Hepatocyte (in vitro differentiated cells): ENCODE measurements at regions not wholly inside any gene's neighbourhood (a gene's known extent, or its start where the extent isn't known, plus 50 kb on each side); places are given as distances from the start of the nearest gene placed in this dataset.

Experiments used
- EZH2 ChIP-seq: fragments of 200-600 bp; sonication (generic); IDR thresholded peaks from 2 replicates; pipeline ENCODE4 v1.6.1; 2016; ENCODE audit warnings: antibody characterized with exemption, mild to moderate bottlenecking, borderline replicate concordance
- EZH2phosphoT487 ChIP-seq: fragments of 200-600 bp; sonication (generic); IDR thresholded peaks from one replicate; pipeline ENCODE4 v1.6.1; 2018; ENCODE audit warnings: antibody characterized with exemption, mild to moderate bottlenecking, low read depth, moderate library complexity; ENCODE audit not compliant: unreplicated experiment, severe bottlenecking
- TF ChIP-seq, protein P1 (sequence below): fragments of 200-600 bp; sonication (generic); IDR thresholded peaks from 2 replicates; pipeline ENCODE4 v1.5.1; 2016; ENCODE audit warnings: antibody characterized with exemption, mild to moderate bottlenecking; ENCODE audit not compliant: poor library complexity

- TF ChIP-seq, protein P1, sequence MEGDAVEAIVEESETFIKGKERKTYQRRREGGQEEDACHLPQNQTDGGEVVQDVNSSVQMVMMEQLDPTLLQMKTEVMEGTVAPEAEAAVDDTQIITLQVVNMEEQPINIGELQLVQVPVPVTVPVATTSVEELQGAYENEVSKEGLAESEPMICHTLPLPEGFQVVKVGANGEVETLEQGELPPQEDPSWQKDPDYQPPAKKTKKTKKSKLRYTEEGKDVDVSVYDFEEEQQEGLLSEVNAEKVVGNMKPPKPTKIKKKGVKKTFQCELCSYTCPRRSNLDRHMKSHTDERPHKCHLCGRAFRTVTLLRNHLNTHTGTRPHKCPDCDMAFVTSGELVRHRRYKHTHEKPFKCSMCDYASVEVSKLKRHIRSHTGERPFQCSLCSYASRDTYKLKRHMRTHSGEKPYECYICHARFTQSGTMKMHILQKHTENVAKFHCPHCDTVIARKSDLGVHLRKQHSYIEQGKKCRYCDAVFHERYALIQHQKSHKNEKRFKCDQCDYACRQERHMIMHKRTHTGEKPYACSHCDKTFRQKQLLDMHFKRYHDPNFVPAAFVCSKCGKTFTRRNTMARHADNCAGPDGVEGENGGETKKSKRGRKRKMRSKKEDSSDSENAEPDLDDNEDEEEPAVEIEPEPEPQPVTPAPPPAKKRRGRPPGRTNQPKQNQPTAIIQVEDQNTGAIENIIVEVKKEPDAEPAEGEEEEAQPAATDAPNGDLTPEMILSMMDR = no peak
- TF ChIP-seq EZH2 = no peak
- no peak for TF ChIP-seq EZH2phosphoT487
Measured at GRCh38 chr11:28504555-28505110, 396.4 kb downstream of the METTL15 start.
